ENCODE measurements at regions not wholly inside any gene's neighbourhood (a gene's known extent, or its start where the extent isn't known, plus 50 kb on each side); places are given as distances from the start of the nearest gene placed in this dataset.

DNA sequence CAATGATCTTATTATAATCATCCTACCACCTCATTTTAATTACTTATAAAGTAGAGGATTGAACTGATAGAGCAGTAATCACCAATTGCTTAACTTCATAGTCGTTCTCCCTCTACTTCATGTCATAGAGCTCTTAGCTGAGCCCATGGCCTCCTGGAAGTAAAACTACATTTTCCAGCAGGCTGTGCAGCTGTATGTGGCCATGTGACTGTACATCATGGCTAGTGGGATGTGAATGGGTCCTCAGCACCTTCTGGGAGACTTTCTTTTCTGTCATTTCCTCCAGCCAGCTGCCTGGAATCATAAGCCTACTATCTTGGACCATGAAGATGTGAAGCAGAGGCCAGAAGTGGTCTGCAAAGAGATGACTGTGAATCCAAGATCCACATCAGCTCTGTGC, 128.7 kb upstream of the SKOR2 start:
- no peak for TF ChIP-seq CTCF (conservative IDR thresholded peaks at IDR 0.05)
- TF ChIP-seq EZH2 (IDR thresholded peaks at IDR 0.05; ENCODE audit: low read depth): no peak
